ENCODE measurements at regions not wholly inside any gene's neighbourhood (a gene's known extent, or its start where the extent isn't known, plus 50 kb on each side); places are given as distances from the start of the nearest gene placed in this dataset.

- H3K27ac ChIP-seq (ENCODE audit: low read length in 2 of 2), result no peak overlapping the region
- Mint-ChIP-seq H3K9me3 (ENCODE audit: insufficient read depth) (peaks cover 2% of the 10 kb centered on the region), H3K4me1 (no peaks in the 10 kb centered on the region), H3K27ac (no peak overlapping the region), H3K27me3 (no peaks in the 10 kb centered on the region), H3K4me3 (no peak overlapping the region)
- H3K4me3 ChIP-seq (ENCODE audit: control extremely low read depth in 1 of 5, extremely low read depth in 1 of 5, insufficient read depth in 1 of 5, low read depth in 2 of 5, low read length in 4 of 5), result no peak overlapping the region
- no peaks in the 10 kb centered on the region for H3K9me3 ChIP-seq (ENCODE audit: control extremely low read depth in 1 of 3, control insufficient read depth in 2 of 3, insufficient read depth in 1 of 3, low read length in 2 of 3)
- no peaks in the 10 kb centered on the region for H3K27me3 ChIP-seq (replicated peaks in 1 of 4; ENCODE audit: control extremely low read depth in 1 of 4, control insufficient read depth in 3 of 4, insufficient read depth in 4 of 4, low read length in 3 of 4)
- no peaks in the 10 kb centered on the region for H3K36me3 ChIP-seq (replicated peaks in 1 of 2; ENCODE audit: control extremely low read depth in 1 of 2, control insufficient read depth in 1 of 2, extremely low read depth in 1 of 2, insufficient read depth in 2 of 2, low read length in 1 of 2)
- H3K9ac ChIP-seq (ENCODE audit: low read length), result no peak overlapping the region
- no peak for ATAC-seq (ENCODE audit: low read depth)
- ChIA-PET POLR2A (no interaction called here), CTCF (no interaction called here)
- H3K79me2 ChIP-seq (ENCODE audit: control insufficient read depth, insufficient read depth, low read length), result no peaks in the 10 kb centered on the region
- no peaks in the 10 kb centered on the region for H3K4me1 ChIP-seq (ENCODE audit: control insufficient read depth in 2 of 2, insufficient read depth in 2 of 2, low read length in 2 of 2)
- H4K20me1 ChIP-seq (ENCODE audit: control insufficient read depth, insufficient read depth, low read length, poor library complexity, severe bottlenecking), result no peaks in the 10 kb centered on the region
- TF ChIP-seq CTCF (IDR thresholded peaks at IDR 0.05) (no peak), EZH2 (IDR thresholded peaks at IDR 0.05; ENCODE audit: borderline replicate concordance, insufficient read depth, low read depth, low read length, poor library complexity, severe bottlenecking) (no peak)
- no CpG with 5 or more reads among the region's 1 CpG for WGBS (ENCODE audit: insufficient coverage)
- H3K4me2 ChIP-seq (replicated peaks; ENCODE audit: low read depth, low read length, poor library complexity, severe bottlenecking), result no peak overlapping the region
- no peak for DNase-seq
- intact Hi-C loops (cut with micrococcal nuclease), result no loop called here
- H2AFZ ChIP-seq (ENCODE audit: insufficient read depth, low read depth, low read length, poor library complexity, severe bottlenecking), result no peak overlapping the region
Measured at GRCh38 chr11:90753546-90753945, 530.7 kb upstream of the CHORDC1 start.

- ChIA-PET POLR2A (no interaction called here), CTCF (no interaction called here)
- no peak overlapping the region for H3K4me3 ChIP-seq (ENCODE audit: control extremely low read depth in 1 of 5, extremely low read depth in 1 of 5, insufficient read depth in 1 of 5, low read depth in 2 of 5, low read length in 4 of 5)
- Mint-ChIP-seq H3K27ac (no peak overlapping the region), H3K4me1 (no peaks in the 10 kb centered on the region), H3K9me3 (ENCODE audit: insufficient read depth) (peaks cover 4% of the 10 kb centered on the region), H3K4me3 (no peak overlapping the region), H3K27me3 (no peaks in the 10 kb centered on the region)
- H3K4me1 ChIP-seq (ENCODE audit: control insufficient read depth in 2 of 2, insufficient read depth in 2 of 2, low read length in 2 of 2), result no peaks in the 10 kb centered on the region
- no CpG with 5 or more reads among the region's 2 CpGs for WGBS (ENCODE audit: insufficient coverage)
- H2AFZ ChIP-seq (ENCODE audit: insufficient read depth, low read depth, low read length, poor library complexity, severe bottlenecking), result no peak overlapping the region
- H3K9ac ChIP-seq (ENCODE audit: low read length), result no peak overlapping the region
- no peak for DNase-seq
- no peaks in the 10 kb centered on the region for H3K27me3 ChIP-seq (replicated peaks in 1 of 4; ENCODE audit: control extremely low read depth in 1 of 4, control insufficient read depth in 3 of 4, insufficient read depth in 4 of 4, low read length in 3 of 4)
- H3K79me2 ChIP-seq (ENCODE audit: control insufficient read depth, insufficient read depth, low read length), result no peaks in the 10 kb centered on the region
- no peaks in the 10 kb centered on the region for H4K20me1 ChIP-seq (ENCODE audit: control insufficient read depth, insufficient read depth, low read length, poor library complexity, severe bottlenecking)
- no peaks in the 10 kb centered on the region for H3K36me3 ChIP-seq (replicated peaks in 1 of 2; ENCODE audit: control extremely low read depth in 1 of 2, control insufficient read depth in 1 of 2, extremely low read depth in 1 of 2, insufficient read depth in 2 of 2, low read length in 1 of 2)
- no peak for TF ChIP-seq EZH2 (IDR thresholded peaks at IDR 0.05; ENCODE audit: borderline replicate concordance, insufficient read depth, low read depth, low read length, poor library complexity, severe bottlenecking)
- TF ChIP-seq CTCF (IDR thresholded peaks at IDR 0.05), result no peak
- H3K9me3 ChIP-seq (ENCODE audit: control extremely low read depth in 1 of 3, control insufficient read depth in 2 of 3, insufficient read depth in 1 of 3, low read length in 2 of 3), result peaks cover 0 to 7% (median 0%) of the 10 kb centered on the region in 3 donors
- no peak overlapping the region for H3K4me2 ChIP-seq (replicated peaks; ENCODE audit: low read depth, low read length, poor library complexity, severe bottlenecking)
- ATAC-seq (ENCODE audit: low read depth), result no peak
- intact Hi-C loops (cut with micrococcal nuclease), result no loop called here
- no peak overlapping the region for H3K27ac ChIP-seq (ENCODE audit: low read length in 2 of 2)
Measured at GRCh38 chr11:90747057-90747456, 524.2 kb upstream of the CHORDC1 start.
